ENCODE measurements at regions not wholly inside any gene's neighbourhood (a gene's known extent, or its start where the extent isn't known, plus 50 kb on each side); places are given as distances from the start of the nearest gene placed in this dataset.

DNA sequence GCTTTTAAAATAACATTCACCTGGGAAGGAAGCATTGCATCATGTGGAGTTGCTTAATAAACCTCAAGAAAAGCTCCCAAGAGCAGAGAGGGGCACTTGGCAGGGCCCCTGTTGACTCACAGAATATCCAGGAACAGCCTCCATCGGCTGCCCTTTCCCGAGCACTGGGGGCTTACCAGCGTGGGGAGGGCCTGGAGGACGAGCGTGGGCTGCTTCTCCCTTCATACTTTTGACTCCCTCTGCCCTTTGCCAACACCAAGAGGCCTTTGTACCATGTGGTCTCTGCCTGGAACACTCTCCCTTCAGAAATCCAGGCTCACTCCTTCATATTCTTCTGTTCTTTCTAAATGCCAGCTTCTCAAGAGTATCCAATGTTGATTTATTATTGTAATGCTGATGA is 492.1 kb upstream of the TMEM132C start:
- Histone ChIP-seq H3K79me2 (replicated peaks; ENCODE audit: insufficient read depth) (no peaks in the 10 kb centered on the region), H2AFZ (no peak overlapping the region), H3K4me1 (ENCODE audit: insufficient read depth) (no peaks in the 10 kb centered on the region), H3K4me3 (no peak overlapping the region), H3F3A (replicated peaks; ENCODE audit: low read depth) (no peaks in the 10 kb centered on the region), H3K9me2 (ENCODE audit: insufficient read depth) (no peaks in the 10 kb centered on the region), H3K27ac (ENCODE audit: low read depth) (no peak overlapping the region), H3K4me2 (no peak overlapping the region), H3K36me3 (ENCODE audit: insufficient read depth) (no peaks in the 10 kb centered on the region), H3K27me3 (ENCODE audit: insufficient read depth) (no peaks in the 10 kb centered on the region), H4K20me1 (replicated peaks; ENCODE audit: insufficient read depth) (no peaks in the 10 kb centered on the region)
- ATAC-seq (no peak), DNase-seq (ENCODE audit: low spot score) (no peak)
- Mint-ChIP-seq H3K27me3 (ENCODE audit: insufficient read depth, low read depth, poor library complexity) (peaks cover 5% of the 10 kb centered on the region), H3K27ac (no peak overlapping the region), H3K4me1 (no peaks in the 10 kb centered on the region), H3K36me3 (ENCODE audit: low read depth) (peaks cover 68% of the 10 kb centered on the region), H3K9me3 (peaks cover 99% of the 10 kb centered on the region), H3K4me3 (no peak overlapping the region)
- TF ChIP-seq POLR2AphosphoS5 (IDR thresholded peaks at IDR 0.05; ENCODE audit: low read depth) (no peak), JUNB (IDR thresholded peaks at IDR 0.05; ENCODE audit: unreplicated experiment) (no peak), EZH2 (IDR thresholded peaks at IDR 0.05; ENCODE audit: low read depth, unreplicated experiment) (no peak), EZH2phosphoT487 (IDR thresholded peaks at IDR 0.05; ENCODE audit: unreplicated experiment) (no peak)
- TF ChIP-seq, protein P1, sequence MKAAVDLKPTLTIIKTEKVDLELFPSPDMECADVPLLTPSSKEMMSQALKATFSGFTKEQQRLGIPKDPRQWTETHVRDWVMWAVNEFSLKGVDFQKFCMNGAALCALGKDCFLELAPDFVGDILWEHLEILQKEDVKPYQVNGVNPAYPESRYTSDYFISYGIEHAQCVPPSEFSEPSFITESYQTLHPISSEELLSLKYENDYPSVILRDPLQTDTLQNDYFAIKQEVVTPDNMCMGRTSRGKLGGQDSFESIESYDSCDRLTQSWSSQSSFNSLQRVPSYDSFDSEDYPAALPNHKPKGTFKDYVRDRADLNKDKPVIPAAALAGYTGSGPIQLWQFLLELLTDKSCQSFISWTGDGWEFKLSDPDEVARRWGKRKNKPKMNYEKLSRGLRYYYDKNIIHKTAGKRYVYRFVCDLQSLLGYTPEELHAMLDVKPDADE (IDR thresholded peaks at IDR 0.05), result no peak

DNA sequence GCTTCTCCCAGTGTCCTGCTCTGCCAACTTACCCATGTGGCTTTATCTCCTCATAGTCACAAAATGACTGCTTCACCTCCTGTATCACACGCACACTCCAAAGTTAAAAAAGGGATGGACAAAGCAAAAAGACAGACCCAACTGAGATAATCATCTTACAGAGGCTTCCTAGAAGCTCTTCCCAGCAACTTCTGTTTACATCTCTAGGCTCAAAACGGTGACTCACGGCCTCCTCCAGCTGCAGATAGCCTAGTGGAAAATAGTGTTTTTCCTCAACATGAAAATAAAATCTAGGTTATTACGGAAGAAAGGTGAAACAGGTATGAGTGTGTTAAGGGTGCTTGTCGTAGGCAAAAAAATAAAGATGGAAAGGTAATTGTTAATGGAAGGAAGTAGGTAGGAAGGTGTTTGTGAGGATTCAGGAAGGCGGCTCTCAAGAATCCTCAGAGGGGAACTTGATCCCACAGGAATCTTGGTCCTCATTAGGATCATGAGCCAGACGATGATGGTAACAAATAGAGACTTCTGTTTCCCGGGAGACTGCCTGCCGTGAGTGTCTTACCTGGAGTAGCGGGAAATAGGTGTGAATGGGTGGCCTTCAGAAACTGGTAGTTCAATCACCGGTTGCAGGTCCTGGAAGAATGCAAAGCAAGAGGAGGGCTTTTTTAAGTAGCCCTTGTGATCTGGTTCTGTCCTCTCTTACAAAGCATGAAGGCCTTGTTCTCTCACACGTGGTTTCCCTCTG is 487.5 kb upstream of the TMEM132C start:
- Histone ChIP-seq H3K9me2 (ENCODE audit: insufficient read depth) (no peaks in the 10 kb centered on the region), H3F3A (replicated peaks; ENCODE audit: low read depth) (no peaks in the 10 kb centered on the region), H2AFZ (no peak overlapping the region), H3K4me3 (no peak overlapping the region), H3K27me3 (ENCODE audit: insufficient read depth) (no peaks in the 10 kb centered on the region), H4K20me1 (replicated peaks; ENCODE audit: insufficient read depth) (no peaks in the 10 kb centered on the region), H3K27ac (ENCODE audit: low read depth) (no peak overlapping the region), H3K36me3 (ENCODE audit: insufficient read depth) (no peaks in the 10 kb centered on the region), H3K79me2 (replicated peaks; ENCODE audit: insufficient read depth) (no peaks in the 10 kb centered on the region), H3K4me2 (no peak overlapping the region), H3K4me1 (ENCODE audit: insufficient read depth) (no peaks in the 10 kb centered on the region)
- peaks cover 47% of the 10 kb centered on the region for H3K36me3 Mint-ChIP-seq (ENCODE audit: low read depth)
- no peak overlapping the region for H3K4me3 Mint-ChIP-seq
- ATAC-seq (no peak), DNase-seq (ENCODE audit: low spot score) (no peak)
- H3K27ac Mint-ChIP-seq, result no peak overlapping the region
- TF ChIP-seq, protein P1 (IDR thresholded peaks at IDR 0.05), result no peak
- TF ChIP-seq CREB1 (CRISPR knock-in tag; IDR thresholded peaks at IDR 0.05; ENCODE audit: low read depth) (no peak), JUNB (IDR thresholded peaks at IDR 0.05; ENCODE audit: unreplicated experiment) (no peak), EZH2 (IDR thresholded peaks at IDR 0.05; ENCODE audit: low read depth, unreplicated experiment) (no peak), POLR2AphosphoS5 (IDR thresholded peaks at IDR 0.05; ENCODE audit: low read depth) (no peak)
- TF ChIP-seq, protein P2, sequence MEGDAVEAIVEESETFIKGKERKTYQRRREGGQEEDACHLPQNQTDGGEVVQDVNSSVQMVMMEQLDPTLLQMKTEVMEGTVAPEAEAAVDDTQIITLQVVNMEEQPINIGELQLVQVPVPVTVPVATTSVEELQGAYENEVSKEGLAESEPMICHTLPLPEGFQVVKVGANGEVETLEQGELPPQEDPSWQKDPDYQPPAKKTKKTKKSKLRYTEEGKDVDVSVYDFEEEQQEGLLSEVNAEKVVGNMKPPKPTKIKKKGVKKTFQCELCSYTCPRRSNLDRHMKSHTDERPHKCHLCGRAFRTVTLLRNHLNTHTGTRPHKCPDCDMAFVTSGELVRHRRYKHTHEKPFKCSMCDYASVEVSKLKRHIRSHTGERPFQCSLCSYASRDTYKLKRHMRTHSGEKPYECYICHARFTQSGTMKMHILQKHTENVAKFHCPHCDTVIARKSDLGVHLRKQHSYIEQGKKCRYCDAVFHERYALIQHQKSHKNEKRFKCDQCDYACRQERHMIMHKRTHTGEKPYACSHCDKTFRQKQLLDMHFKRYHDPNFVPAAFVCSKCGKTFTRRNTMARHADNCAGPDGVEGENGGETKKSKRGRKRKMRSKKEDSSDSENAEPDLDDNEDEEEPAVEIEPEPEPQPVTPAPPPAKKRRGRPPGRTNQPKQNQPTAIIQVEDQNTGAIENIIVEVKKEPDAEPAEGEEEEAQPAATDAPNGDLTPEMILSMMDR (conservative IDR thresholded peaks at IDR 0.05; ENCODE audit: low read depth in 2 of 2), result no peak
- TF ChIP-seq, protein P3, sequence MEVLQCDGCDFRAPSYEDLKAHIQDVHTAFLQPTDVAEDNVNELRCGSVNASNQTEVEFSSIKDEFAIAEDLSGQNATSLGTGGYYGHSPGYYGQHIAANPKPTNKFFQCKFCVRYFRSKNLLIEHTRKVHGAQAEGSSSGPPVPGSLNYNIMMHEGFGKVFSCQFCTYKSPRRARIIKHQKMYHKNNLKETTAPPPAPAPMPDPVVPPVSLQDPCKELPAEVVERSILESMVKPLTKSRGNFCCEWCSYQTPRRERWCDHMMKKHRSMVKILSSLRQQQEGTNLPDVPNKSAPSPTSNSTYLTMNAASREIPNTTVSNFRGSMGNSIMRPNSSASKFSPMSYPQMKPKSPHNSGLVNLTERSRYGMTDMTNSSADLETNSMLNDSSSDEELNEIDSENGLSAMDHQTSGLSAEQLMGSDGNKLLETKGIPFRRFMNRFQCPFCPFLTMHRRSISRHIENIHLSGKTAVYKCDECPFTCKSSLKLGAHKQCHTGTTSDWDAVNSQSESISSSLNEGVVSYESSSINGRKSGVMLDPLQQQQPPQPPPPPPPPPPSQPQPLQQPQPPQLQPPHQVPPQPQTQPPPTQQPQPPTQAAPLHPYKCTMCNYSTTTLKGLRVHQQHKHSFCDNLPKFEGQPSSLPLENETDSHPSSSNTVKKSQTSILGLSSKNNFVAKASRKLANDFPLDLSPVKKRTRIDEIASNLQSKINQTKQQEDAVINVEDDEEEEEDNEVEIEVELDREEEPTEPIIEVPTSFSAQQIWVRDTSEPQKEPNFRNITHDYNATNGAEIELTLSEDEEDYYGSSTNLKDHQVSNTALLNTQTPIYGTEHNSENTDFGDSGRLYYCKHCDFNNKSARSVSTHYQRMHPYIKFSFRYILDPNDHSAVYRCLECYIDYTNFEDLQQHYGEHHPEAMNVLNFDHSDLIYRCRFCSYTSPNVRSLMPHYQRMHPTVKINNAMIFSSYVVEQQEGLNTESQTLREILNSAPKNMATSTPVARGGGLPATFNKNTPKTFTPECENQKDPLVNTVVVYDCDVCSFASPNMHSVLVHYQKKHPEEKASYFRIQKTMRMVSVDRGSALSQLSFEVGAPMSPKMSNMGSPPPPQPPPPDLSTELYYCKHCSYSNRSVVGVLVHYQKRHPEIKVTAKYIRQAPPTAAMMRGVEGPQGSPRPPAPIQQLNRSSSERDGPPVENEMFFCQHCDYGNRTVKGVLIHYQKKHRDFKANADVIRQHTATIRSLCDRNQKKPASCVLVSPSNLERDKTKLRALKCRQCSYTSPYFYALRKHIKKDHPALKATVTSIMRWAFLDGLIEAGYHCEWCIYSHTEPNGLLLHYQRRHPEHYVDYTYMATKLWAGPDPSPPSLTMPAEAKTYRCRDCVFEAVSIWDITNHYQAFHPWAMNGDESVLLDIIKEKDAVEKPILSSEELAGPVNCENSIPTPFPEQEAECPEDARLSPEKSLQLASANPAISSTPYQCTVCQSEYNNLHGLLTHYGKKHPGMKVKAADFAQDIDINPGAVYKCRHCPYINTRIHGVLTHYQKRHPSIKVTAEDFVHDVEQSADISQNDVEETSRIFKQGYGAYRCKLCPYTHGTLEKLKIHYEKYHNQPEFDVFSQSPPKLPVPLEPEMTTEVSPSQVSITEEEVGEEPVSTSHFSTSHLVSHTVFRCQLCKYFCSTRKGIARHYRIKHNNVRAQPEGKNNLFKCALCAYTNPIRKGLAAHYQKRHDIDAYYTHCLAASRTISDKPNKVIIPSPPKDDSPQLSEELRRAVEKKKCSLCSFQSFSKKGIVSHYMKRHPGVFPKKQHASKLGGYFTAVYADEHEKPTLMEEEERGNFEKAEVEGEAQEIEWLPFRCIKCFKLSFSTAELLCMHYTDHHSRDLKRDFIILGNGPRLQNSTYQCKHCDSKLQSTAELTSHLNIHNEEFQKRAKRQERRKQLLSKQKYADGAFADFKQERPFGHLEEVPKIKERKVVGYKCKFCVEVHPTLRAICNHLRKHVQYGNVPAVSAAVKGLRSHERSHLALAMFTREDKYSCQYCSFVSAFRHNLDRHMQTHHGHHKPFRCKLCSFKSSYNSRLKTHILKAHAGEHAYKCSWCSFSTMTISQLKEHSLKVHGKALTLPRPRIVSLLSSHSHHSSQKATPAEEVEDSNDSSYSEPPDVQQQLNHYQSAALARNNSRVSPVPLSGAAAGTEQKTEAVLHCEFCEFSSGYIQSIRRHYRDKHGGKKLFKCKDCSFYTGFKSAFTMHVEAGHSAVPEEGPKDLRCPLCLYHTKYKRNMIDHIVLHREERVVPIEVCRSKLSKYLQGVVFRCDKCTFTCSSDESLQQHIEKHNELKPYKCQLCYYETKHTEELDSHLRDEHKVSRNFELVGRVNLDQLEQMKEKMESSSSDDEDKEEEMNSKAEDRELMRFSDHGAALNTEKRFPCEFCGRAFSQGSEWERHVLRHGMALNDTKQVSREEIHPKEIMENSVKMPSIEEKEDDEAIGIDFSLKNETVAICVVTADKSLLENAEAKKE (CRISPR knock-in tag; IDR thresholded peaks at IDR 0.05), result no peak
- H3K4me1 Mint-ChIP-seq, result no peaks in the 10 kb centered on the region
- peaks cover 97% of the 10 kb centered on the region for H3K9me3 Mint-ChIP-seq
- peaks cover 3% of the 10 kb centered on the region for H3K27me3 Mint-ChIP-seq (ENCODE audit: insufficient read depth, low read depth, poor library complexity)
